HG02943 (cell line): ENCODE measurements at regions not wholly inside any gene's neighbourhood (a gene's known extent, or its start where the extent isn't known, plus 50 kb on each side); places are given as distances from the start of the nearest gene placed in this dataset.

Experiments used
- ATAC-seq: cut with Tn5 transposase; IDR thresholded peaks from one replicate; pipeline ENCODE4 v1.9.1; 2021; ENCODE audit warnings: mild to moderate bottlenecking, low read depth, moderate library complexity; ENCODE audit not compliant: unreplicated experiment

DNA sequence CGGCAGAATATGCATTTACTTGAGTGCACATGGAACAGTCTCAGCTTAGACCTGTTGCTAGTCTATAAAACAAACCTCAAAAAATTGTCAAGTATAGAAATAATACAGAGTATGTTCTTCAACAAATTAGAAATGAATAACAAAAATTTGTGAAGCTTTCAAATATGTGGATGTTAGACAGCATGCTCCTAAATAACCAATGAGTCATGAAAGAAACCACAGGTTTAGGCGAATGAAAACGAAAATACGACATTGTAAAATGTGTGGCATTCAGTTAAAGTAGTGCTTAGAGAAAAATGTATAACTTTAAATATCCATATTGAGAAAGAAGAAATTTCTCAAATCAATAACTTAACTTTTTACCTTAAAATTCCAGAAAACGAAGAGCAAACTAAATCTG is 760.0 kb upstream of the SORCS1 start:
- ATAC-seq: no peak

DNA sequence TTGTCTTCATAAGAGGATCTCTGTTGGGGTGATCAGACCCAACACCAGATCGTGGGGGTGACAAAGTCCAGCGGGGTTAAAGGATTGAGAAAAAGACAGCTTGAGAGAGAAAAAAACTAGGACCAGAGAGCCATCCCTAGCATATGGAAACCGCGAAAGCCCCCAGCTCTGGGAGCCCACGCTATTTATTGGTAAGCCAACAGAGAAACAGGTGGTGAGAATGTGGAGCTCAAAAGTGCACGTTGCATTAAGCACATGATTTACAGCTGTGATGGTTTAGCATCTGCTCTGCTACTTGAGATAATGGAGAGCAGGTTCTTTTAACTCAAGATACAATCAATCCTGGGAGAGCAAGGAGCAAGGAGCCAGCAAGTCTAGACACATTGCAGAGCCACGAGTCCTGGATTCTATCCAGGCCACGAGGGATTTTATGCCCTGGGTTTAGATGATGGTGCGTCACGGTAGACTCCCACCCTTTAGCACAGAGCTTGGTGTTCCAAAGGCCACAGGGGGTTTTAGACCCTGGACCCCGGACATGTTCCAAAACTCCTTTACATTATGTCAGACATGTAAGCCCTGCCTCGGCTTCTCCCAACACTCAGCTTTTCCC is 755.2 kb upstream of the SORCS1 start:
- ATAC-seq: no peak

DNA sequence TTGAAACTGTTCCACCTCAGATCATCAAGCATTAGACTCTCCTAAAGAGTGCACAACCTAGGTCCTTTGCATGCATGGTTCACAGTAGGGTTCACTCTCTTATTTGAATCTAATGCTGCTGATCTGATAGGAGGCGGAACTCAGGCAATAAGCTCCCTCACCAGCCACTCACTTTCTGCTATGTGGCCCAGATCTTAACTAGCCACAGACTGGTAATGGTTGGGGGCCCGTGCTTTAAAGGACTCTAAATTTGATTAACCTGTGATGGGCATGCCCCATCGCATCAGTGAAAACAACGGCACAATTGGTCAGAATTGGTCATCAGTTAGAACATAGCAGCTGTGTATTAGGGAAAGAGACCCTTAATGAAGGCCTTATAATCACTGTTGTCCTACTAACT is 753.7 kb upstream of the SORCS1 start:
- no peak for ATAC-seq

DNA sequence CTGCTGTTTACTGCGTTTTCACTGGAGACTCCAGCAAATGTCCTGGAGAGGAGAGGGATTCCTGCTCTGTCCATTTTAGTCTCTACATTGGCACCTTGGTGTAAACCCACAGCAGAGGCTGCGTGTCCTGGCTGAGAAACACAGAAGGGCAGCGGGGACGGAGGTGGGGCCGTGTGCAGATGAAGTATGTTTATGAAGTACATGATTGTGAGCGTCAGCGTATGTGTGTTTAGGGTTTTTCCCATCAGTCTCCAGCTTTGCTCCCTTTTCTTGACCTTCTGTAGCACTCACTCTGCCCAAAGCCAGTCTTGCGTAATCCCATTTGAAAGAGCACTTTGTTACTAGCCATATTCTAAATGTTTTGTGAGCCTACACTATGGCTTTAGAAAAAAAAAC is 750.7 kb upstream of the SORCS1 start:
- no peak for ATAC-seq

DNA sequence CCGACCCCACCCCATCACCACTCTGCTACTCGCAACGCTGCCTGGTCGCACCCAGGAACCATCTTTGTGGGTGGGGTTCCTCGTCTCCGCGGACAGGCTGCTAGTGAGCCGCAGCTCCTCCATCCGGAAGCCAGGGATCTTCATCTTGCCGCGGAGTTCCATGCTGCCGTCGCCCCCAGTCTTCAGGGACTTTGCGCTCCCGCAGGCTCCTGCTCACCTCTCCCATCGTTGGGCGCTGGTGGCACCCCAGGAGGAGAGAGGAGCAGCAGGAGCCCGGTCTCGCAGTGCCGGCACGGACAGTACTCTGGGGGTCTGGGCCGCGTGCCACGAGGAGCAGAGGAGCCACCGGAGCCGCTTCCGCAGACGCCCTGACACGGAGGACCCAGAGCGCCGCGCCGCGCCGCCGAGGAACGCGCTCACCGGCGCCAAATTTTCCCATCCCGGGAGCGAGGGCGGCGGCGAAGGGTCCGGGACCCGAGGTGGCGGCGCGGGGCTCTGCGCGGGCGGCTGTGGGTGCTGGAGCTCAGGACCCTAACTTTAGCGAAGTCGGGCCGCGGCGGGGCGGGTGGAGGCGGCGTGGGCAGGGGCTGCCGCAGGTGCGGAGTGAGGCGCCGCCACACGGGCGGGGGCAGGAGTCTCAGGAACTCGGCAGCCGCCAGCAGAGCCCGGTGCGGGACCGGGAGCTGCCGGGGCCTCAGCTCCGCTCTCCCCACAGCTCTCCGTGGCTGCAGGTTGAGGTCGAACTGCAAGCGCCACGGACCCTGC is 750.1 kb upstream of the SORCS1 start:
- ATAC-seq: no peak

DNA sequence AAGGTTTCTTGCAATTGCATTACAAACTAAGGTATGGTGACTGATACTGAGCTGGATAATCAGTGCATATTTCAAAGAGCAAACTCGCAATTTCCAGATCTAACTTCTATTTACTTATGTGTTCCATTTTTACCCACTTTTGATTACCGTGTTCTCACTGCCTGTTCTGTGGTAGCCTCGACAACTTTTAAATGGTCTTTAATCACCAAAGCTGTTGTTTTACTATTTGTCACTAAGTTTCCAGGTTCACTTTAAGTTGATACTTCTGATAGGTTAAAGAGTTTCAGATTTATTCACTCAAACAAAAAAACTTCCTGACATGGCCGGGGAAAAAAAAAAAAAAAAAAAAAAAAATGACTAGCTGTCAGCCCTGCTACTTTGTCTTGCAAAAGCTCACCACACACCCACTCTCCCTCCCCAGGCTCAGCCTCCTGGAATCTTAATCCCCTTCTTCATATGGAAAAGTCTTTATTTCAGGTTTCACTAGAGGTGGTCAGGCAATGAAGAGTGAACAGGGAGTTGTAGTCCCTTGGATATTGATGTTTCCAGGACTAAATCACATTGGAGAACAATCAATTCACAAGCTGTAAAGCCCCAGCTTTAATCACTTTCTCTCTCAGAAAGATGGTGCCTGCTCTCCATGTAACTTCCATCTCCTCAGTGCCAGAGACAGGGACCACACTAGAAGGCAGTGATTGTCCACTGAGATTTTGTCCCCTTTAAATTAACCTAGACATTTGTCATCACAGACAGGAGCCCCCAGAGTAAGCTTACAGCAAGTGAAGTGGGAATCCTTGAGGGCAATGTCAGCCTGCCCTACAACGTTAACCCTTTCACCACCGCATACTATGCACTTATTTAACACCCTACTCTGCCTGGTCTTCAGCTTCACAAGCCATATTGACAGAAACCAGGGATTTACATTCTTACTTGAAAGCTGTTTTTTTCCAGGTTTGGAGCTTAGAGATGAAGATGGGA is 749.1 kb upstream of the SORCS1 start:
- ATAC-seq: no peak

DNA sequence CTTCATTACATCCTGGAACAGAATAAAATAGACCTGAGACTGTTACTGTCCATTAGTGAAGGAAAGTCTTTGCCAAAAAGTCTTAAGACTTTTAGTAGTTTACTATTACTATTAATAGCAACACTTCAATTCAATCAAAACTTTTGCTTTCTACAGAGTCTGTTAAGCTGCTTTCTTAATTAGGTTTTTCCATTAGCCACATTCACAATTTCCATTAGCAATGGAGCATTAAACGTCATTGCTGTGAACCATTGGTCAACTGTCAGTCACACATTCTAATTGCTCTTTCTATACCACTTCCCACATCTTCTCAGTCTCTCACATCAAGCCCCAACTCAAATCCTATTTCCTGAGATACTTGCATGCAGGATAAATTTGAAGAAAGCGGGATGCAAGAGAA is 736.6 kb upstream of the SORCS1 start:
- no peak for ATAC-seq

DNA sequence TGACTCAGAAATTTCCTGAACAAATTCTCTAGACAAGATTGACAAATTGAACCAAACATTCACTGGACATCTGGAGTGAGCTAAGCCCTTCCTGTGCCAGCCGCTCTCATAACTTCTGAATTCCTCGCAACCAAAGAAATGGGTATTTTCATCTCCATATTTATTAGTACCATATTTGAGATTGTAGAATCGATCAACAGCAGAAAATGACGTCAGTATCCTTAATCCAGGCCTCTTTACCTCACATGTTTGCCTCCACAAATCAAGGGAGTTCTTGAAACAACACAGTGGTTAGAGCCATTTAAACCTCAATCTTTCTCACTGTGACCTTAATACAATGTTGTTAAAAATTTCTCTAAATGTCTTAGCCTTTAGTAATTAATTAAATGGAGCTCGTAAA is 735.6 kb upstream of the SORCS1 start:
- ATAC-seq: no peak

DNA sequence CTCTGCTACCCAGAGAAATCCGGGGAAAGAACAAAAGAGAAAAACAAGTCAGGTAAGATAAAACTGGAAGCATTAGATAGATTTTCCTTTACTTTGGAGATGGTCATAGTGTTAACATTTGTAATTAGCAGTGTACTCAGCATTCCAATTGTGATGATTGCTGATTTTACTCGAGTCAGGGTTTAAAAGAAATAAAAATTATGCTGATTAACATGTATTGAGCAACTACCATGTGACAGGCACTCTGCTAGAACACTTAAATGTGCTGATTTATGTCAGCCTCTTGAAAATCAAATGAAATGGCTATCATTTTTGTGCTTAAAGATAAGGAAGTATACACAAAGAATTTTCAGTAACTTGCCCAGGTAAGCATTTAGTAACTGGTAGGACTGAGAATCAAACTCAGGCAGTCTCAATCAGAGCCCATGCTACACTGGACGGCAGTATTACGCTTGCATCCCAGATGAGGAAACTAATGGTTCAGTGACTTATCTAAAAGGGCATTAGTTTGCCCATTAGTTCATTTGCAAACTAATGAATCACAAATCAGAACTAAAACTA is 735.1 kb upstream of the SORCS1 start:
- no peak for ATAC-seq

DNA sequence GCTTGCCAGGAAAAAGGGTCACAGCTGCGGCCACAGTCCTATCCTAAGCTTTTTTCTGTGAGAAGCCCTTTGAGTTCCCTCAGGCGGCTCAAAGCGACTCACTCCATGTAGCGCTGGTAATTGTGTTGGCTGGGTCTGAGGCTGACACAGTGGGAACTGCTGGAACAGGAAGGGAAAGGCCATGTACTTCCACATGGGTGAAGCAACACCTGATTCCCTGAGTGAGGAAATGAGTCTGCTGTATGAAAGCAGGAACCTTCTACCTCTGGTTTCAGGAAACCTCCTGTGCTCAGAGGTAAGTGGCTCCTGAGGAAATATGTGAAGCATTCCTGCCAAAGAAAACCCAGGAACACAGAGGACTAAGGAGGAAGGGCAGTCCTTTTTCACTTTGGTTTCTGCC is 734.6 kb upstream of the SORCS1 start:
- ATAC-seq: no peak

DNA sequence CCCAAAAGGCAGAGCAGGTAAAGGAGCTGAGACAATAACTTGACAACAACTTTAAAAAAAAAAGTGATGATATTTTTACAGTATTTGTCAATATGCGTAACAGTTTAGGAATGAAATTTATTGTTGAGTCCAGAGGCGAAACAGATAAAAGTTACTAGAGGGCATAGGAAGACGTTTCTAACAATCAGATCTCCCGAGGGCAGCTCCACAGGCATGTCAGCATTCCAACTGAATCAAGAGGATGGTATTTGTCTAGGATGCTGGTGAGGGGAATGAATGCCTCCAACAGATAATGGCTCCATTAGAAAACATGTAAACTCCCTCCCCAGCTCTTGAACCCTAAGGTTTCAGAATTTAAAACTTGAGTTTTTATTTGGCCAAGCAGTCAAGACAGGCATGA is 733.9 kb upstream of the SORCS1 start:
- no peak for ATAC-seq

DNA sequence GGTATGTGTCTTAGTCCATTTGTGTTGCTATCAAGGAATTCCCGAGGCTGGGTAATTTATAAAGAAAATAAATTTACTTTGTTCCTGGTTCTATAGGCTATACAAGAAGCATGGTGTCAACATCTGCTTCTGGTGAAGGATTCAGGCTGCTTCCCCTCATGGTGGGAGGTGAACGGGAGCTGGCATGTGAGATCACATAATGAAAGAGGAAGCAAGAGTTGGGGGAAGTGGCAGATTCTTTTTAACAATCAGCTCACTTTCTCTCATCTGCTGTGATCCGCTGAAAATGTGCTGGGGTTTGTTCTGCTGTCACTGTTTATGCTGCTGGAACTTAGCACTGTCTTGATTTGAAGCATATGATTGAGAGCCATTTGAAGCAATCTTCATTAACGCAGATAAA is 730.0 kb upstream of the SORCS1 start:
- ATAC-seq: no peak

DNA sequence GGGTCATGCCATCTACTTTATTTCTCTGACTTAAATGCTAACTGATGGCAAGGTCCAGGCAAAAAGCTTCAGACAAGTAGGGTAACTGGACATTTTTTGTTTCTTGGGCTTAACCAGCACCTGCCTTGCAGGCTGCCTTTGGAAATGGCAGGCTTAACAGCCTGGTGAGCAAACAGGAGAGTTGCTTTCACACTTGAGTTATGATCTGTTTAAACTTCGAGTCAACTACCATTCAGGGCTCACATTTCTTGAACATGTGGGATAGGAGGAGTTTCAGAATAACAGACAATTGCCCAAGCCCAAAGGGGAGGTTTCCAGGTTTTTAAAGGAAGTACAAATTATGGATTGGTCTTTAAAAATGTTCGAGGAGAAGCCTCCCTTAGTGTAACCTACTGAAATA is 724.6 kb upstream of the SORCS1 start:
- ATAC-seq: no peak

DNA sequence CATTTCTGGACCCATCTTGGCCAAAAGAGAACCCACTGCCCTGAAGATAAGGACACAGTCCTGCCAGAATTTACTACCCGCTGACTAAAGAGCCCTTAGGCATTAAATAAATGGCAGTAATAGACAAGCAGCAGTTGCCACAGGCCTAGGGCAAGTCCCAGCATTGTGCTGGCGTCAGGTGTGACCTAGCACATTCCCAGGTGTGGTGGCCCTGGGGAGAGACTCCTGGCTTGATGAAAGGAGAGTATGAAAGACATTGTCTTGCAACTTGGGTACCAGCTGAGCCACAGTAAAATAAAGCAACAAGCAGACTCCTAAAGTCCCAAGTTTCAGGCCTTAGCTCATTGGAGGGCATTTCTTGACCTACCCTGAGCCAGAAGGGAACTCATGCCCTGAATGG is 715.7 kb upstream of the SORCS1 start:
- no peak for ATAC-seq

DNA sequence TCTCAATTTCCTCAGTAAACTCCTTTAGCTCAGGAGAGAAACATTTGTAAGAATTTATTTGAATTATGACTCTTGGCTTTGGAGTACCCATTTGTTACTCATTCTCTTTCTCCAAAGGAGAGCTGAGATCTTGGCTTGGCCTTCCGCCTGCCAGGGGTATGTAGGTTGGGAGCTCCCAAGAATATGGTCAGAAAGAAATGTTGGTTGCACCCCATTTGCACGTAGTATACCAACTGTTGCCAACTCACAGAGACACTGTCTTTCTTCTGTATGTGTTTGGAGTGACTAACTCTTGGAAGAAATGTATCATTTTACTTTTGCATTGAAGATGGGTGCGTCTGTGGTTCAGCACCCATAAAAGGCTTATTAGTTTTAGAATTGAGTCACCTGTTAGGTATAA is 708.5 kb upstream of the SORCS1 start:
- no peak for ATAC-seq

DNA sequence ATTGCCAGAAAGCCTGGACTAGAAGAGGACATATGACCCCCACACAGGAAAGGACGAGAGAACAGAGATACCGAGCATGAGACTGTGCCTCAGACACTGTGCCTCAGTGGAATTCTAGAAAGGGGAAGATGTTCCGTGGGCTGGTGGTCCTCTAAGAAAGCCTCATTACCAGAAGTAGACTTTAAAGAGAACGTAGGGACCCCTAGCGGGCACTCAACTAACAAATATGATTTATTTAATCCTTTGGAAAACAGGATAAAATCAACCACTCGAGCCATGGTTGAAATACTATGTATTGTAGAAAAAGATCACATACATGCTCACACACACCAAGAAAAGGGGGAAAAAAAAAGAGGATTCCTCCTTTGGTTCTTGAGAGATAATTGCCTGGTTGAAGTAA is 701.2 kb upstream of the SORCS1 start:
- no peak for ATAC-seq

DNA sequence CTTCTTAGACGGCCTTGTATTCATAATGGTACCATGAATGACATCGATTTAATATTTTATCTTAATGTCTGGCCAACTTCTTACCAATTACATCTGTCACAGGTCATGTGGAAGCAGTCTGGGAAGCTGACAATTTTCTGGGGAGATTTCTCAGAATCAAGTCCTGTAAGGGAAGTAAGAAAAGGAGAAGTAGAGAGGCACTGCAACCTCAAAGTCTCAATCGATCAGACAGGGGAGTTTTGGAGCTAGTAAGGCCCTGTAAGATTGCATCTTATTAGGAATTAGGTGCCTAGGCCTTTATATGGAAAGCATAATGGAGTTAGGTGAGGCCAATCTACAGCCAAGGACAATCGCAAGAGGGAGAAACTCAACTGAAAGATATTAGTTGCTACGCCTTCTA is 694.6 kb upstream of the SORCS1 start:
- no peak for ATAC-seq

DNA sequence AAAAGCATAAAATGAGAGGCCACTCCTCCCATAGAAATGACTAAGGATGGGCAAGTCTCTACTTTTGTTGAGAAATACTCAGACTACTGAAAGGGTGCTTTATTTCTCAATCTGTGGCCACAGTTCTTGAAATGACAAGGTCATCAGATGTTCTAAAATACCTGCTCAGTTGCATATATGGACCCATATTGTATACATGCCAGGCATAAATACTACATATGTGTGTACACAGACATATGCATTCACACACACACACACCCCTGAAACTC is 691.5 kb upstream of the SORCS1 start:
- no peak for ATAC-seq

DNA sequence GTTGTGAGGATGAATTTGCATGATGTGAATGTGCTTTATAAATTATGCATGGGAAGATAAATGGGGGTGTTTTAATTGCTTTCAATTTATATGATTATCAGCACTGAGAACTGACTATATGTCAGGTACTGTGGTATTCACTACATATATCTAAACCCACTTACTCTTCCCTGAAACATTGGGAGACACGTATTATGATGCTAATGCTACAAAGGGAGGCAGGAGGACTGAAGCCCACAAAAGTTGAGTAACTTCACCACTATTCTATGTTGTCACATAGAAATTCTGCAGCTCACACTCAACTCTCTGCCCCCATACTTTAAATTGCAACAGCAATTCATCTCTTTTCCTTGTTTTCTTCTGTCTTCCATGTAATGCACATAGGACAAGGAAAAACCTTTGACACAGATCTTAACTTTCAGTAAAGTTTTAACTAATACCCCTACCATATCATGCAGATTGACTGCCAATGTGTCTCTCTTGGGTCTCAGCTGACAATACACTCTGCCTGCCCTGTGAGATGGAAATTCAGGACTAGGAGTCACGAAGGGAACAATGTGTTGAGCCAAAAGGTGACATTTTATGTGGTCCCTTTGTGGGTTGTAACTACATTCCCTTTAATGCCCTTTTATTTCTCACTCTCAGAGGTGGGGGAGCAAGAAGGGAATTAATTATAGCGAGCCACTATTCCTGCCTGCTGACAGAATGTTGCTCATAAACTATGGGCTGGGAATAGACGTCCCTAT is 691.0 kb upstream of the SORCS1 start:
- ATAC-seq: no peak

DNA sequence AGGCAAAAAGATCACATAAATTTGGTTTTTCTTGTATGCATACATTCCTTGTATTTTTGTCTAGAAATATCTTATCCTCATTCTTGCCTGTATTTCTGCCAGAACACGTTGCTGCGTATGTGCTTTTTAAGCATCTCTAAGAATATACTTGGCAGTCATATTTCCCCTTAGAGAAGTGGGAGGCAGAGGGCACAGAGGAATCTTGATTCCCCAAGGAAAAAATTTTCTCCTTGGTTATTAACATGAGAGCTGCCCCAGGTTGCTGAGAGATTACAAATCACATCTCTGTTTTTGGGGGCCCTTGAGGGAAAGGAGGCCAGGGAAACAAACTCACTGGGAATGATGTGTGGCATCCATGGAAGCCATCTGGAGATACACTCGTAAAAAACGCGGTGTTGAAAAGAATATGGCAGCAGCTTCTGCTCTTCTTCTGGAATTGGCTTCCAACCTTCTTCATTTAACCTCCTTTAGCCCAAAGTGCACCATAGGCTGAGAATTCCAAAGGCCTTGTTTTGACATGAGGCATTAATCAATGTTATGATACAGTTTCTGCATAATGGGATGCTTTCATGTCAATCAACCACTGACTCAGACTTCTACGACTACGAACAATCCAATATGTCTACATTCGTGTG is 684.3 kb upstream of the SORCS1 start:
- no peak for ATAC-seq
